ENCODE measurements at regions not wholly inside any gene's neighbourhood (a gene's known extent, or its start where the extent isn't known, plus 50 kb on each side); places are given as distances from the start of the nearest gene placed in this dataset.
A peak's percentile ranks its signal among the peaks of the same experiment; 100 is the strongest.

GRCh38 chr1:232476538-232476950 is 153.4 kb downstream of the SIPA1L2 start:
- no peak for DNase-seq (ENCODE audit: low read depth)

- no peak for DNase-seq (ENCODE audit: low read depth)
Observed at GRCh38 chr1:232474826-232475225, 155.1 kb downstream of the SIPA1L2 start.

GRCh38 chr1:232473900-232474299 is 156.0 kb downstream of the SIPA1L2 start:
- no peak for DNase-seq (ENCODE audit: low read depth)

GRCh38 chr1:232473324-232473723 is 156.6 kb downstream of the SIPA1L2 start:
- DNase-seq (ENCODE audit: low read depth) = peak; percentile 1

GRCh38 chr1:232472485-232473041 is 157.4 kb downstream of the SIPA1L2 start:
- peak; percentile 20 for DNase-seq (ENCODE audit: low read depth)

GRCh38 chr1:232471250-232471649 is 158.7 kb downstream of the SIPA1L2 start:
- DNase-seq (ENCODE audit: low read depth) = no peak

- no peak for DNase-seq (ENCODE audit: low read depth)
Observed at GRCh38 chr1:232470711-232471110, 159.2 kb downstream of the SIPA1L2 start.

GRCh38 chr1:232468249-232468648 is 161.7 kb downstream of the SIPA1L2 start:
- no peak for DNase-seq (ENCODE audit: low read depth)

- DNase-seq (ENCODE audit: low read depth) = no peak
Observed at GRCh38 chr1:232467073-232467760, 162.7 kb downstream of the SIPA1L2 start.

- no peak for DNase-seq (ENCODE audit: low read depth)
Observed at GRCh38 chr1:232464325-232464724, 165.6 kb downstream of the SIPA1L2 start.

GRCh38 chr1:232463225-232463624 is 166.7 kb downstream of the SIPA1L2 start:
- DNase-seq (ENCODE audit: low read depth) = no peak

GRCh38 chr1:232462213-232462612 is 167.7 kb downstream of the SIPA1L2 start:
- no peak for DNase-seq (ENCODE audit: low read depth)

GRCh38 chr1:232459826-232460225 is 170.1 kb downstream of the SIPA1L2 start:
- no peak for DNase-seq (ENCODE audit: low read depth)

- DNase-seq (ENCODE audit: low read depth) = no peak
Observed at GRCh38 chr1:232459087-232459486, 170.8 kb downstream of the SIPA1L2 start.

GRCh38 chr1:232457595-232457994 is 172.3 kb downstream of the SIPA1L2 start:
- no peak for DNase-seq (ENCODE audit: low read depth)

- DNase-seq (ENCODE audit: low read depth) = no peak
Observed at GRCh38 chr1:232456714-232457113, 173.2 kb downstream of the SIPA1L2 start.

- no peak for DNase-seq (ENCODE audit: low read depth)
Observed at GRCh38 chr1:232454227-232454886, 175.6 kb downstream of the SIPA1L2 start.

GRCh38 chr1:232452736-232453440 is 177.0 kb downstream of the SIPA1L2 start:
- DNase-seq (ENCODE audit: low read depth) = no peak

GRCh38 chr1:232452117-232452516 is 177.8 kb downstream of the SIPA1L2 start:
- DNase-seq (ENCODE audit: low read depth) = no peak

GRCh38 chr1:232451506-232451905 is 178.4 kb downstream of the SIPA1L2 start:
- no peak for DNase-seq (ENCODE audit: low read depth)

- no peak for DNase-seq (ENCODE audit: low read depth)
Observed at GRCh38 chr1:232450615-232451014, 179.3 kb downstream of the SIPA1L2 start.

- no peak for DNase-seq (ENCODE audit: low read depth)
Observed at GRCh38 chr1:232447125-232447524, 182.8 kb downstream of the SIPA1L2 start.
